Gastroesophageal sphincter (tissue), 4 donors: ENCODE measurements at regions not wholly inside any gene's neighbourhood (a gene's known extent, or its start where the extent isn't known, plus 50 kb on each side); places are given as distances from the start of the nearest gene placed in this dataset.
"Not testable (repeated sequence)": the region's sequence is repeated elsewhere in the genome, so short reads cannot be mapped to it uniquely, and the experiment has no call there.

Experiments used
- ATAC-seq: fragments of 150-250 bp; one replicate; pipeline ENCODE4 v1.9.1; 2016; ENCODE audit warnings: mild to moderate bottlenecking, moderate library complexity
- H3K27ac ChIP-seq, 4 donors: fragments of 200-600 bp; sonication (generic) in 3 of 4; 1 replicate in 3 of 4; 2 replicates in 1 of 4; pipeline ENCODE4 v1.5.1; 2016 to 2019
- H3K27me3 ChIP-seq: fragments of 200-600 bp; sonication (generic); one replicate; pipeline ENCODE4 v1.5.1; 2019
- H3K36me3 ChIP-seq, 2 donors: fragments of 200-600 bp; sonication (generic); one replicate each; pipeline ENCODE4 v1.5.1; 2019; ENCODE audit warnings: control low read depth in 1 of 2
- H3K4me1 ChIP-seq, 3 donors: fragments of 200-600 bp; sonication (generic); 1 replicate in 2 of 3; 2 replicates in 1 of 3; pipeline ENCODE4 v1.5.1; 2016 to 2019; ENCODE audit warnings: control low read depth in 2 of 3
- H3K4me3 ChIP-seq, 2 donors: fragments of 200-600 bp; sonication (generic); one replicate each; pipeline ENCODE4 v1.5.1; 2019; ENCODE audit warnings: mild to moderate bottlenecking in 1 of 2, moderate library complexity in 1 of 2
- H3K9me3 ChIP-seq, 3 donors: fragments of 200-600 bp; sonication (generic); one replicate each; pipeline ENCODE4 v1.5.1; 2017 to 2019; ENCODE audit warnings: control low read depth in 2 of 3
- EP300 ChIP-seq: sonication (generic); formaldehyde crosslinking; IDR thresholded peaks from one replicate; pipeline ENCODE4 v1.6.1; 2017; ENCODE audit warnings: antibody characterized with exemption, mild to moderate bottlenecking
- POLR2A ChIP-seq, 2 donors: fragments of 450-650 bp; IDR thresholded peaks; one replicate each; pipeline ENCODE4 v1.6.1; 2017; ENCODE audit warnings: antibody characterized with exemption in 2 of 2, mild to moderate bottlenecking in 2 of 2, moderate library complexity in 1 of 2
- POLR2AphosphoS5 ChIP-seq: sonication (generic); formaldehyde crosslinking; IDR thresholded peaks from one replicate; pipeline ENCODE4 v1.6.1; 2017; ENCODE audit warnings: antibody characterized with exemption
- WGBS, 2 donors: methylation state at CpG; one replicate each; pipeline ENCODE4 v1.1.5; 2018; ENCODE audit warnings: low coverage in 1 of 2; 5-methylcytosine and 5-hydroxymethylcytosine counted together
- TF ChIP-seq, protein P1 (sequence below), 4 experiments: fragments of 200-600 bp in 2 of 4; fragments of 450-650 bp in 2 of 4; sonication (generic) in 1 of 4; IDR thresholded peaks; one replicate each; pipeline ENCODE4 v1.5.1; 2017 to 2019; ENCODE audit warnings: antibody characterized with exemption in 4 of 4, mild to moderate bottlenecking in 2 of 4, moderate library complexity in 2 of 4

DNA sequence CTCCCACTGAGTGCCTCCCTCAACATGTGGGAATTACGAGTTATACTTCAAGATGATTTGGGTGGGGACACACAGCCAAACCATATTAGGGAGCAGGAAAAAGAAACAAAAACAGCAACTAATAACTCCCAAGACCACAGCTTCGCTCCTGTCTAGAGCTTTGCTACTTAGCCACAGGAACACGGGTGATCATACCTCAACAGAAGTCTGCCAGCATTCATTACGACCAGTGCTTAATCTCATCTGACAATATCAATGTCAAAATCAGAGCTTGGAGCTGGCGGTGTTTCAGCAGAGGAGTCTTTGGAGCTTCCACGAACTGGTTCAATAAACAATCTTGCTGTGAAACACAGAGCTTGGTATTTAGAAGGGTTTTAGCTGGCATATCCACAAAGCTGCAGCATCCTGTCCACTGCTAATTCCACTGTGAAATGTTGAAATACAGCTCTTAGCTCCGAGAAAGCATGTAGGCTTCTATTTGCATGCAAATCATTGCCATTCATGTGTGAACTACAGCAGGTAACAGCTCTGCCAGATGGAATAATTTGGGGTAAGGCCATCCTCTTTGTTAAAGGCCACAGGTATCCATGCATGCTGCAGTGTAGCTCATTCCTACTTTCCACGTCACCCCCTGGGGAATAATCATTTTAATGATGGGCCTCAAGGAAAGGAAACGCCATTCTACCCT, 128.4 kb upstream of the GOT2 start:
- H3K36me3 ChIP-seq = no peaks in the 10 kb centered on the region
- no peak overlapping the region for H3K27ac ChIP-seq
- TF ChIP-seq POLR2A (IDR thresholded peaks at IDR 0.05) = no peak
- no peak for TF ChIP-seq POLR2AphosphoS5
- TF ChIP-seq, protein P1, sequence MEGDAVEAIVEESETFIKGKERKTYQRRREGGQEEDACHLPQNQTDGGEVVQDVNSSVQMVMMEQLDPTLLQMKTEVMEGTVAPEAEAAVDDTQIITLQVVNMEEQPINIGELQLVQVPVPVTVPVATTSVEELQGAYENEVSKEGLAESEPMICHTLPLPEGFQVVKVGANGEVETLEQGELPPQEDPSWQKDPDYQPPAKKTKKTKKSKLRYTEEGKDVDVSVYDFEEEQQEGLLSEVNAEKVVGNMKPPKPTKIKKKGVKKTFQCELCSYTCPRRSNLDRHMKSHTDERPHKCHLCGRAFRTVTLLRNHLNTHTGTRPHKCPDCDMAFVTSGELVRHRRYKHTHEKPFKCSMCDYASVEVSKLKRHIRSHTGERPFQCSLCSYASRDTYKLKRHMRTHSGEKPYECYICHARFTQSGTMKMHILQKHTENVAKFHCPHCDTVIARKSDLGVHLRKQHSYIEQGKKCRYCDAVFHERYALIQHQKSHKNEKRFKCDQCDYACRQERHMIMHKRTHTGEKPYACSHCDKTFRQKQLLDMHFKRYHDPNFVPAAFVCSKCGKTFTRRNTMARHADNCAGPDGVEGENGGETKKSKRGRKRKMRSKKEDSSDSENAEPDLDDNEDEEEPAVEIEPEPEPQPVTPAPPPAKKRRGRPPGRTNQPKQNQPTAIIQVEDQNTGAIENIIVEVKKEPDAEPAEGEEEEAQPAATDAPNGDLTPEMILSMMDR (IDR thresholded peaks at IDR 0.05) = no peak
- no peak for TF ChIP-seq EP300
- 39 to 66% methylated on average over 3 to 8 of the region's 9 CpGs for WGBS, 2 donors
- H3K4me1 ChIP-seq = no peaks in the 10 kb centered on the region
- ATAC-seq = no peak
- H3K4me3 ChIP-seq = no peak overlapping the region
- no peaks in the 10 kb centered on the region for H3K9me3 ChIP-seq
- H3K27me3 ChIP-seq = no peaks in the 10 kb centered on the region

DNA sequence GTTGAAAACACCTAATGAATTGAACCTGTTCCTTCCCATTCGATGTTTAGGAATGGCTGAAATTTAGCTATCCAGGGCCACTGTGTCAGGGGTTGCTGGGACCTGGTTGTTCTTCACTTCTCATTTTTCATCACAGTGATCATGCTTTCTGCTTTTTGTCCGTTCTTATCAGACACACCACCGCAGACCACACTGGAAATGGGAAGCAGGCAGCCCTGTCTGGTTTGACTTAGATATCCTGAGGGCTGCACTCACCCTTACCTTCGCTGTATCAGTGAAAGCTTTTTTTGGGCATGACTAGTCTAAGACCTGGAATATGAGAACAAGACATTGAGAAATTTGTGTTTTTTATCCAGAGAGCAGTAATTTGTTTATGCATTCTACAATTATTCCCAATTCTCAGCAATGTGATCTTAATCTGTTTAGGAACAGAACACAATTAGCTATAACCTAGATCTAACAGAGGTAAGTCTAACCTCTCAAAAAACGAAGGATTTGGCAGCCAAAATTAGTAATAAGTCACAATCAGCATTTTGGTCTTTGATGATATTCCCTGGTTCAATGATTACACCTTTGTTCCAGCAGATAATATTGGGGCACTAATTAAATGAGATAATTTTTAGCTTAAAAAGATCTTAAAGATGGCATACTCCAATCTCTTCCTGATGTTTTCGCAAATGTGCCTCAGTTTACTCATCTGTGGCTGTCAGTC, 126.0 kb upstream of the GOT2 start:
- no peak overlapping the region for H3K4me3 ChIP-seq
- no peaks in the 10 kb centered on the region for H3K36me3 ChIP-seq
- TF ChIP-seq, protein P1 (IDR thresholded peaks at IDR 0.05) = no peak
- TF ChIP-seq POLR2A (IDR thresholded peaks at IDR 0.05) (no peak), POLR2AphosphoS5 (no peak), EP300 (no peak)
- 52 to 78% methylated on average over 5 to 6 of the region's 6 CpGs for WGBS, 2 donors
- no peak for ATAC-seq
- no peak overlapping the region for H3K27ac ChIP-seq
- no peaks in the 10 kb centered on the region for H3K27me3 ChIP-seq
- no peaks in the 10 kb centered on the region for H3K4me1 ChIP-seq
- no peaks in the 10 kb centered on the region for H3K9me3 ChIP-seq

DNA sequence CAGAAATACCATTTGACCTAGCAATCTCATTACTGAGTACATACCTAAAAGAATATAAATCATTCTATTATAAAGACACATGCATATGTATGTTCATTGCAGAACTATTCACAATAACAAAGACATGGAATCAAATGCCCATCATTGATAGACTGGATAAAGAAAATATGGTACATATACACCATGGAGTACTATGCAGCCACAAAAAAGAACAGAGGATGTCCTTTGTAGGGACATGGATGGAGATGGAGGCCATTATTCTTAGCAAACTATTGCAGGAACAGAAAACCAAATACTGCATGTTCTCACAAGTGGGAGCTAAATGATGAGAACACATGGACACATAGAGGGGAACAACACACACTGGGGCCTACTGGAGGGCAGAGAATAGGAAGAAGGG, 124.5 kb upstream of the GOT2 start:
- H3K27me3 ChIP-seq, ATAC-seq, H3K9me3 ChIP-seq, H3K4me1 ChIP-seq, H3K4me3 ChIP-seq, H3K27ac ChIP-seq, H3K36me3 ChIP-seq: not testable (repeated sequence)

DNA sequence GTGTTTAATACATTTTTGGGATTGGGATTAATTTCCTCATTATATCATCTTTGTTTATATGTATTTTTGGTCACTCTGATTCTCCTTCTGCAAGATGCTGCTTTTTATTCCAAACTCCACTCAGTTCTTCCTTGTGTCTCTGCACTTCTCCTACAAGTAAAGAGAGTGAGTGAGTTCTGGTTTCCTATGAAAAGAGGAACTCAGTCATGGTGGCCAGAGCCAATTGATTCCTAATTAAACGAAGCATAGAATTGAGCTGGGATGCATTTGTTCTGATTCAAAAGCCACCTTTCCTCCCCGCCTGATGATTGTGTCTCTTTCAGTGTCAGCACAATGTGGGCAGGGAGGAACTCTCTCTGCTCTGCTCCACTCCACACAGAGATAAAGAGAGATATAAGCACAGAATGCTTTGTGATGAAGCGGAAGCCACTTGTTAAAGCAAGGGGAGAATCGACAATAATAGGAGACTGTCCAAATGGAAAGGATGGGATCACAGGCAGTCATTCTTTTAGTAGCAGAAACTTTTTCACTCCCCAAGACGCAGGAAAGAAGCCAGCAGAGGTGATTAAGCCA, 121.3 kb upstream of the GOT2 start:
- TF ChIP-seq, protein P1 (IDR thresholded peaks at IDR 0.05) = no peak
- TF ChIP-seq POLR2AphosphoS5 (no peak), POLR2A (IDR thresholded peaks at IDR 0.05) (no peak), EP300 (no peak)
- H3K36me3 ChIP-seq = no peaks in the 10 kb centered on the region
- H3K27ac ChIP-seq = no peak overlapping the region
- whole genome bisulfite sequencing, 2 donors = 64 to 71% methylated on average over 3 to 5 of the region's 5 CpGs
- H3K4me1 ChIP-seq = no peaks in the 10 kb centered on the region
- no peaks in the 10 kb centered on the region for H3K9me3 ChIP-seq
- no peak overlapping the region for H3K4me3 ChIP-seq
- no peak for ATAC-seq
- H3K27me3 ChIP-seq = no peaks in the 10 kb centered on the region

DNA sequence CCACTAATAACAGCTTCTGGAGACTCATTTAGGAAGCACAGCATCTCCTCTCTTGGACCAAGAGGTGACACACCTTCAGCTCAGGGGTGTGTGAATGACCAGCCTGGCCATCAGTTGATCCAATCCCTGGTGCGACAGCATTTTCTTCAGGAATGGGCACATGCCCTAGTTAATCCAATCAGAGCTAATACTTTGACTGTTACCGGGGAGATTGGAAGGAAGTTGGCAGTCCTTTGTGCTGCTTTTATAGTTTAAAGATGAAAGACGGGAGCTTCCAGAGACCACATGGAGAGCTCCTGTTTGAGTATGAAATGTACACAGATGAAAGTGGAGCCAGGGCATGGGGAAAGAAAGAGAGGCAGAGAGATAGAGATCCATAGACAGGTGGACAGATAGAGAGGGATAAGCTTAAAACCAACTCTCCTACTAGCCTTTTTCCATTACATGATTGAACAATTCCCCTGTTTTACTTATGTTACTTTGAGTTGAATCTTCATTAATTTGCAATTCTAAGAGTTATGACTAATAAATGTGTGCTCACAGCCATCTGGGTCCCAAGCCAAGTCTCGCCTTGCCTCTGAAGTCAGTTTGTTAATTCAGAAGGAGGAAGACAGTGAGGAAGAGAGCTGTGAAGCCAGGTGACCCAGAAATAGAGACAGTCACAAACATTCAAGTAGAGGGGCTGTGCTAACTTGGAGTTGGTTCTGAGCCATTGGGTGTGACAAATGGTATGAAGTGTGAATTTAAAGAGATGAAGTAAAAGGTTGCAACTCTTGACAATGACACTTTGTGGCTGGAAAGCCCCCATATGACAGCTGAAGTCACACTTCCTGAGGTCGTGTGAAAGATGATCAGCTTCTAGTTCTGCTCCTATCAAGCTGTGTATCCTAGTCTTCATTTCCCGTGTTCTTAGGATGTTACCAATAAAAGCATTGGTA, 120.0 kb upstream of the GOT2 start:
- H3K27me3 ChIP-seq = no peaks in the 10 kb centered on the region
- ATAC-seq = no peak
- no peak overlapping the region for H3K27ac ChIP-seq
- no peaks in the 10 kb centered on the region for H3K9me3 ChIP-seq
- H3K36me3 ChIP-seq = no peaks in the 10 kb centered on the region
- 42 to 58% methylated on average over 5 to 6 of the region's 6 CpGs for WGBS, 2 donors
- H3K4me3 ChIP-seq = no peak overlapping the region
- no peaks in the 10 kb centered on the region for H3K4me1 ChIP-seq
- TF ChIP-seq POLR2AphosphoS5 (no peak), POLR2A (IDR thresholded peaks at IDR 0.05) (no peak), EP300 (no peak)
- TF ChIP-seq, protein P1 (IDR thresholded peaks at IDR 0.05) = no peak
